GM19468 (cell line): ENCODE measurements at regions not wholly inside any gene's neighbourhood (a gene's known extent, or its start where the extent isn't known, plus 50 kb on each side); places are given as distances from the start of the nearest gene placed in this dataset.

ENCODE experiments used
- ATAC-seq: cut with Tn5 transposase; IDR thresholded peaks from one replicate; pipeline ENCODE4 v1.9.1; 2021; ENCODE audit warnings: mild to moderate bottlenecking, moderate library complexity, moderate number of reproducible peaks; ENCODE audit not compliant: unreplicated experiment; ENCODE audit errors: extremely low read depth

- ATAC-seq = no peak
These were observed 679.0 kb upstream of the LRRC4C start for GRCh38 chr11:42138454-42138853.

- no peak for ATAC-seq
These were observed 685.9 kb upstream of the LRRC4C start for GRCh38 chr11:42145311-42145710.

- no peak for ATAC-seq
These were observed 702.4 kb upstream of the LRRC4C start for GRCh38 chr11:42161886-42162285.

- ATAC-seq = no peak
These were observed 709.7 kb upstream of the LRRC4C start for GRCh38 chr11:42169191-42169590.

DNA sequence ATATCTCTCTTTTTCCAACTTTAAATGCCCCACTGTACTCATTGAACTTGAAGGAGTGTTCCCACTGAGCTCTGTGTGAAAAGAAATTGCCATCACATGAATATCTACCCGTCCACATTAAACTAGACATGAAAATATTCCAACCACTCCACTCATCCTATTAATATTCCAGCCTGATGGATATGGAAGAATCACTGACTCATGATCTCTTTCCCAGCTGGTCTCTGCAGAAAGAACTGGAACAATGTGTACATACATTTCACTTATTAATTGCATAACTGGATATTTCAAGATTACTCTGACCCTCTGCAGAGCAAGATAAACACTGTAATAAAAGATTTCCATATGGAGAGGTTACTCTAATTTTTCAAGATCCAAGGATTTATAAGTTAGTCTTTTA lies 711.1 kb upstream of the LRRC4C start:
- ATAC-seq = no peak

GRCh38 chr11:42171046-42171445 lies 711.6 kb upstream of the LRRC4C start:
- ATAC-seq = no peak

GRCh38 chr11:42172441-42172840 lies 713.0 kb upstream of the LRRC4C start:
- no peak for ATAC-seq

- no peak for ATAC-seq
These were observed 715.8 kb upstream of the LRRC4C start for GRCh38 chr11:42175203-42175602.

- no peak for ATAC-seq
These were observed 719.8 kb upstream of the LRRC4C start for GRCh38 chr11:42179216-42179615.

- no peak for ATAC-seq
These were observed 736.0 kb upstream of the LRRC4C start for GRCh38 chr11:42195289-42196013.

DNA sequence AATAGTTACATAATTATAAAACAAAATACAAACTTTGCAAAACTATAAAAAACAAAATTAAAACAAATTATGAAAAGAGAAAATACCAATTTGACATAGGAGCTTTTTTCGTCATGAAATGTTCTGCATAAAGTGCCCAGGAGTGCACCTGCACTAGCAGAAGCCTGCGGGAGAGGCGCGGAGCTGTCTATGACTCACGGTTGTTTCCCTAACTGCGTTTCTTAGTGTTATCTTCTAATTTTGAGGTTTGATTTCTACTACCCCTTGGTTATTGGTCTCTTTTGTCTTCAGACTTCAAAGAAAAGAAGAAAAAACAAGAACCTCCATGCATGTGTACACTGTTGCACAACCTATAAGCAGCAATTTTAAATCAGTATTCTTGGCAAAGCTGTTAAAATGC lies 740.9 kb upstream of the LRRC4C start:
- ATAC-seq = no peak

GRCh38 chr11:42201603-42202148 lies 742.2 kb upstream of the LRRC4C start:
- ATAC-seq = no peak

DNA sequence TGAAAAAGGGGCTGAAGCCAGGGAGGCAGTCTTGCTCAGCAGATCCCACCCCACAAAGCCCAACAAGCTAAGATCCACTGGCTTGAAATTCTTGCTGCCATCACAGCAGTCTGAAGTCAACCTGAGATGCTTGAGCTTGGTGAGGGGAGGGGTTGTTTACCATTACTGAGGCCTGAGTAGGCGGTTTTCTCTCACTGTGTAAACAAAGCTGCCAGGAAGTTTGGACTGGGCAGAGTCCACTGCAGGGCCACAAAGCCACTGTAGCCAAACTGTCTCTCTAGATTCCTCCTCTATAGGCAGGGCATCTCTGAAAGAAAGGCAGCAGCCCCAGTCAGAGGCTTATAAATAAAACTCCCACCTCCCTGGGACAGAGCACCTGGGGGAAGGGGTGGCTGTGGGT lies 746.1 kb upstream of the LRRC4C start:
- no peak for ATAC-seq

DNA sequence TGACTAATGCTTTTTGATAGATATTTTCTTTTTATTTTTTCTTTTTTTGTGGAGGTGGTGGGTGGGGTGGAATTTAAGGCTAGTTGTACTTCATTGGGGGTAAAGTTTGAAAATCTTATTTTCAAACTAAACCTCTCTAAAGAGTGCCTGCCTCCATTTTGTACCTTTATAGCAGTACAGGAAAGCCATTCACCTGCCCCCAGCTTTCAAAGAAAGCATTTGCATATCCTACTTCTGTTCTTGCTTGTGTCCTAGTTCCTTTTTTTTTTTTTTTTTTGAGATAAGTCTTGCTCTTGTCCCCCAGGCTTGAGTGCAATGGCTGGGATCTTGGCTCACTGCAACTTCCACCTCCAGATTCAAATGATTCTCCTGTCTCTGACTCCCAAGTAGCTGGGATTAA lies 766.2 kb upstream of the LRRC4C start:
- ATAC-seq = no peak

DNA sequence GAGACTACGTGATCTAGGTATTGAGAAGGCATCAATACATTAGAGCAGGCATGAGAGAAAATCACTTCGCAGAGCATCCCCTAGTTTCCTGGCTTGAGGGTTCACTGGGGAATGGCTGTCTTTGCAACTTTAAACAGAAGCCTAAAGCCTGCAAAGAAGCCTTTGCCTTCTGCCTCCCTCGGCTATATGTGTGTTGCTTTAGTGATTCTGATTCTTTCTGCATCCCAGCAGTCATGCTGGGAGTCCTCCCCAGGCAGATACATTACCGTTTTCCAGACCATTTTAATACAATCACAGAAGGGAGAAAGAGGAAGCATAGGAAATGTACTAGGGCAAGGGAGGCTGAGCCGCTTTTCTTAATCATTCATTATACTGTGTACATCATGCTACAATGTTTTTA lies 773.2 kb upstream of the LRRC4C start:
- ATAC-seq = no peak

- no peak for ATAC-seq
These were observed 775.0 kb upstream of the LRRC4C start for GRCh38 chr11:42234451-42234951.

DNA sequence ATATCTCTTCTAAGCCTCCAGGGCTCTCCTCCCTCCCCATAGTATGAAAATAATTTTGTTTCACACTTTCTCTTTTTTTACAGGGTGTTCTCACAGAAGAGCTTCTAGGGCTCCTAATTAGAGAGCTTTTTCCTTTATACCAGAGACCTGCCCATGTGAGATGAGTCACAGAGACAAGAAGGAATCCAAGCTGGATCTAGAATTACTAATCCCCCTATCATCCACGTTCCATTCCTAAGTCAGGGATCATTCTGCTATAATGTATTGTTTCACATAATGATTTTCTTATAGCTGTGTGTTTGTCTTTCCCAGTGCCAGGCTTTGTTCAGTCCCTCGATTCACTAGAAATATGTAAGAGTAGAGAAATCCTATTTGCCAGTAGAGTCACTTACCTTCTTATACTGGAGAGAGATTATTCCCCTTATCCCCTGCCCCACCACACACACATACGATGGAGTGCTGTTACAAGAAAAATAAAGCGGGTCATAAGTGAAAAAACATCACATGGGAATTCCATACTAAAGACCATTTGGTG lies 778.3 kb upstream of the LRRC4C start:
- ATAC-seq = no peak

GRCh38 chr11:42239188-42239587 lies 779.7 kb upstream of the LRRC4C start:
- no peak for ATAC-seq

GRCh38 chr11:42243385-42243784 lies 783.9 kb upstream of the LRRC4C start:
- no peak for ATAC-seq

GRCh38 chr11:42244376-42244775 lies 784.9 kb upstream of the LRRC4C start:
- no peak for ATAC-seq

DNA sequence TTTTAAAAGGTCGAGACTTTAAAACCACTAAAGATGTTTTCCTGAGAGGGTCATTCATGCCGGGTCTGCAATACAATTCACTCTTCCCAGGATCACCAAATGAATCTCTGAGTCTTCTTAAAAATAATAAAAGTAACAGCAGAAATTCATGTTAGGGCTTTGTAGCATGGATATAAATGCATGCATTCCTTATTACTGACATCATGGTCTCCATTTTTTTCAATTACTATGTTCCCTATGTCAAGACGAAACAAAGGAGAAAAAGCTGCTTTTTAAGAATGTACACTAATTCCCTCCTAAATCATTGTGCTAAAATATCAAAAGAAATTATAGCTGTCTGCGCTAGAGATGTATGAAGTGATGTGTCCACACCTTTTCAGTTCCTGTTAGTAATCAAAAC lies 789.9 kb upstream of the LRRC4C start:
- no peak for ATAC-seq

DNA sequence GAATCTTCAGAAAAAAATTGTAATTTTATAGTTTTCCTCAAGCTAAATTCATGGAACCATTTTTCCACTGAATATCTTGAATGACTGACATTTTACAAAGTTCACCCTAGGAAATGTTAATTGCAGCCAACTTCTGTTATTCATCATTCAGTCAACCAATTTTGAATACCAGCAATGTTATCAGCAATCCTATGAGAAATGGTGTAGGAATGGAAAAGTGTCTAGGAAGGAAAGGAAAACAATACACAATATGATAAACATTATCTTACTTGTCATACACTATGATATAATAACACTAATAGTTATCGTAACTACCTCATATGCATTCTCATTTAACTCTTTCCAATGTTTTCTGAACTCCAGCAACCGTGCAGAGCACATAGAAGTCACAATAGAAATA lies 790.5 kb upstream of the LRRC4C start:
- ATAC-seq = no peak
